Pancreas (tissue), 10 donors: ENCODE measurements at regions not wholly inside any gene's neighbourhood (a gene's known extent, or its start where the extent isn't known, plus 50 kb on each side); places are given as distances from the start of the nearest gene placed in this dataset.
"Not testable (repeated sequence)": the region's sequence is repeated elsewhere in the genome, so short reads cannot be mapped to it uniquely, and the experiment has no call there.

Source experiments
- ATAC-seq, 4 donors: fragments of 200-7000 bp; cut with Tn5 transposase; one replicate each; pipeline versions ENCODE4 v1.8.0 to v1.9.1; 2020; ENCODE audit warnings: mild to moderate bottlenecking in 4 of 4, moderate library complexity in 4 of 4
- DNase-seq, 6 donors: peaks; one replicate each; pipeline ENCODE4 v3.0.0-alpha.2; 2020
- FAIRE-seq: peaks from 2 replicates; lab custom pipeline; 2012; peaks lifted over from hg19 to GRCh38; lab: Jason Lieb, UNC
- H3K27ac ChIP-seq, 4 donors: fragments of 200-600 bp; sonication (generic); 1 replicate in 3 of 4; 2 replicates in 1 of 4; pipeline versions ENCODE4 v1.5.0 to v1.8.0; 2020
- H3K27me3 ChIP-seq, 4 donors: fragments of 200-600 bp; one replicate each; pipeline ENCODE4 v1.8.0; 2021
- H3K36me3 ChIP-seq, 3 donors: fragments of 200-600 bp; sonication (generic) in 1 of 3; one replicate each; pipeline versions ENCODE4 v1.5.0 to v1.8.0; 2020 to 2021
- H3K4me1 ChIP-seq, 3 donors: fragments of 200-600 bp; one replicate each; pipeline ENCODE4 v1.8.0; 2021
- H3K4me3 ChIP-seq, 4 donors: fragments of 200-600 bp; sonication (generic) in 2 of 4; one replicate each; pipeline versions ENCODE4 v1.5.0 to v1.8.0; 2020 to 2021
- H3K9me3 ChIP-seq, 4 donors: fragments of 200-600 bp; one replicate each; pipeline ENCODE4 v1.8.0; 2021
- WGBS, 2 donors: extraction: QIAGEN DNeasy Blood & Tissue Kit; methylation state at CpG; one replicate each; pipeline ENCODE4 v1.1.7; 2013; 5-methylcytosine and 5-hydroxymethylcytosine counted together
- intact Hi-C, 3 donors: fragments of 100-400 bp; cut with DNase I; formaldehyde crosslinking; loops; one replicate each; pipeline versions ENCODE4 v1.11.1 to v1.14.2; 2022
- donor health status: healthy with polysubstance abuse.
- donor health status: DM: no; HTN: no; CAD: no; lungs with moderate emphysema.
- donor health status: DM: no; HTN: no; CAD: no.
- donor health status: control.
- donor health status: control.
- donor health status: Bipolar disorder and iron deficiency.
- donor health status: DM: yes; HTN: yes; CAD: no.
- donor health status: DM: no; HTN: no; CAD: no.
- donor health status: DM: no; HTN: no; CAD: no.
- donor health status: DM: yes; HTN: yes; CAD: no.

DNA sequence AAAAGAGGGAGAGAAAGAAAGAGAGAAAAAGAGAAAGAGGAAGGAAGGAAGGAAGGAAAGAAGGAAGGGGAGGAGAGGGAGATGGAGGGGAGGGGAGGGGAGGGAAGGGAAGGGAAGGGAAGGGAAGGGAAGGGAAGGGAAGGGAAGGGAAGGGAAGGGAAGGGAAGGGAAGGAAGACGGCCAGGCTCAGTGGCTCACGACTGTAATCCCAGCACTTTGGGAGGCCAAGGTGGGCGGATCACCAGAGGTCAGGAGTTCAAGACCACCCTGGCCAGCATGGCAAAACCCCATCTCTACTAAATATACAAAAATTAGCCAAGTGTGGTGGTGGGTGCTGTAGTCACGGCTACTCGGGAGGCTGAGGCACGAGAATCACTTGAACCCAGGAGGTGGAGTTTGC is 64.8 kb downstream of the RPS15A start:
- H3K27me3 ChIP-seq, H3K27ac ChIP-seq, H3K4me1 ChIP-seq, H3K4me3 ChIP-seq, H3K36me3 ChIP-seq, FAIRE-seq, H3K9me3 ChIP-seq, DNase-seq, ATAC-seq, intact Hi-C loops: not testable (repeated sequence)
- whole genome bisulfite sequencing, 2 donors: 81 to 94% methylated on average over 3 to 4 of the region's 6 CpGs

- FAIRE-seq, H3K27me3 ChIP-seq, ATAC-seq, H3K4me1 ChIP-seq, H3K27ac ChIP-seq, H3K9me3 ChIP-seq, H3K4me3 ChIP-seq, intact Hi-C loops, DNase-seq, H3K36me3 ChIP-seq: not testable (repeated sequence)
- 64 to 78% methylated on average over 5 to 6 of the region's 6 CpGs for WGBS, 2 donors
Measured at GRCh38 chr16:18719978-18720377, 70.2 kb downstream of the RPS15A start.

GRCh38 chr16:18712580-18712979 is 77.6 kb downstream of the RPS15A start:
- WGBS, 2 donors: 81 to 85% methylated on average over 7 to 9 of the region's 14 CpGs
- H3K9me3 ChIP-seq, ATAC-seq, H3K36me3 ChIP-seq, H3K27me3 ChIP-seq, H3K4me3 ChIP-seq, H3K4me1 ChIP-seq, H3K27ac ChIP-seq, FAIRE-seq, intact Hi-C loops, DNase-seq: not testable (repeated sequence)

DNA sequence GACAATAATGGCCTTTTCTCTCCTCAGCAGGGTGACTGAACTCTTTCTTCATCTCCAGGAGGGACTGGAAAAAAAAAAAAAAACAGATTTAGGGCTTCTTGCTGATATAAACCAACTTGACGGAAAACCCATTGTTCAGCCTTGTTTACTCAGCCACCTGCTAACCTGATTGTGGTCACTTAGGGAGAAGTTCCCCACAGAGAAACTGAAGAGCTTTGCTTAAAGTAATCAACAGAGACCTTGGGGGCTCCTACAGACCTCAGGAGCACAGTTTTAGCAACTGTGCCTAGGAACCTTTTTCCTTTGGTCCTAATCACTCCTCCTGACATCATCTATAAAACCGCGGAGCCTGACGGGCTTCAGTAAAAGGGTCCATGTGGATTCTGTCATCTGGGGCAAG is 79.5 kb downstream of the RPS15A start:
- WGBS, 2 donors: 58 to 78% methylated on average over 1 of the region's 4 CpGs
- H3K4me3 ChIP-seq, H3K27me3 ChIP-seq, H3K36me3 ChIP-seq, ATAC-seq, H3K4me1 ChIP-seq, intact Hi-C loops, H3K9me3 ChIP-seq, H3K27ac ChIP-seq, FAIRE-seq, DNase-seq: not testable (repeated sequence)

DNA sequence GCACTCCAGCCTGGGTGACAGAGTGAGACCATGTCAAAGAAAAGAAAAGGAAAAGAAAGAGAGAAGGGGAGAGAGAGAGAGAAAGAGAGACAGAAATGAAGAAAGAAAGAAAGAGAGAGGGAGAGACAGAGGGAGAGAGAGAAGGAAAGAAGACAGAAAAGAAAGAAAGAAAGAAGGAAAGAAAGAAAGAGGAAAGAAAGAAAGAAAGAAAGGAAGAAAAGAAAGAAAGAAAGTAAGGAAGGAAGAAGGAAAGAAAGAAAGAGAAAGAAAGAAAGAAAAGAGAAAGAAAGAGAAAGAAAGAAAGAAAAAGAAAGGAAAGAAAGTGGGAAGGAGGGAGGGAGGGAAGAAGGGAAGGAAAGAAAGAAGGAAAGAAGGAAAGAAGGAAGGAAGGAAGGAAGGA is 88.9 kb downstream of the RPS15A start:
- not testable (repeated sequence) for ATAC-seq, FAIRE-seq, H3K9me3 ChIP-seq

GRCh38 chr16:18696029-18696428 is 94.1 kb downstream of the RPS15A start:
- ATAC-seq, H3K4me1 ChIP-seq, DNase-seq, FAIRE-seq, H3K4me3 ChIP-seq, intact Hi-C loops, H3K27me3 ChIP-seq, H3K27ac ChIP-seq, H3K9me3 ChIP-seq, H3K36me3 ChIP-seq: not testable (repeated sequence)
- 49 to 51% methylated on average over 5 of the region's 6 CpGs for WGBS, 2 donors

More for the DNA sequence above, 88.9 kb downstream of the RPS15A start:
- H3K4me3 ChIP-seq, H3K4me1 ChIP-seq, intact Hi-C loops, H3K36me3 ChIP-seq, H3K27me3 ChIP-seq, H3K27ac ChIP-seq, DNase-seq: not testable (repeated sequence)

DNA sequence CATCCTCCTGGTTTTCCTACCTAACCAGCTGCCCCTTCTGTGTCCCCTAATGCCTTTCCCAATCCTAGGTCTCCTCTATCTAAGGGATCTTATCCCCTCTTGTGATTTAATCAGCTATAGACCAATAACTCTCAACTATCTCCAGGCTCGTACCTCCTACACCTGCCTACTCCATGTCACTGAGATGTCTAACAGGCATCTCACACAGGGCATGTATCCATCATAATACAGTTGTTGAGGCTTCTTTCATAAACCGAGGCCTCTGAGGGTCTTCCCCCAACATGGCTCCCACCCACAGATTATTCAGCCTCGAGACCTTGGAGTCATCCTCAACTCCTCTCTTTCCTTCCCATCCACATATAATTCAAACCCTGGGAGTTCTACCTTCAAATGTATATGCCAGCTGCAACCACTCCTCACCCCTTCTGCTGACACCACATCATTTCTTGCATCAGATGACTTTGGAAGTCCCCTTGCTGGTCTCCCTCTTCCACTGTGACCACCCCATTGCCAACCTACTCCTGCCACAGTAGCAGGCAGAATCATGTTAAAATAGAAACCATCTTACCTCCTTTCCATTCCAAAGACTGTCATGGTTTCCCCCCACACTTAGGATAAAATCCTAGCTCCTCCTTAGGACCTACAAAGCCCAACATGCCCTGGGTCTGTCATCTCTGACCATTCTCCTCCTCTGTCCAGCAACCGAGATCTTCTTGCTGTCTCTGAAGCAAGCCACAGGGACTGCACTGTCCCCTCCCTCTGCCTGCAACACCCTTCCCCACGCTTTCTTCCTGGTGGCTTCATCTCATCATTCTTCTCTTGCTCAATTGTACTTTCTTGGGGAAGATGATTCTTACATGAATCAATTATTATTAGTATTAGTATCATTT is 103.8 kb downstream of the RPS15A start:
- H3K36me3 ChIP-seq, H3K4me3 ChIP-seq, DNase-seq, H3K4me1 ChIP-seq, intact Hi-C loops, H3K9me3 ChIP-seq, H3K27ac ChIP-seq, FAIRE-seq, H3K27me3 ChIP-seq, ATAC-seq: not testable (repeated sequence)
- WGBS, 2 donors: no CpG with 5 or more reads among the region's 5 CpGs

DNA sequence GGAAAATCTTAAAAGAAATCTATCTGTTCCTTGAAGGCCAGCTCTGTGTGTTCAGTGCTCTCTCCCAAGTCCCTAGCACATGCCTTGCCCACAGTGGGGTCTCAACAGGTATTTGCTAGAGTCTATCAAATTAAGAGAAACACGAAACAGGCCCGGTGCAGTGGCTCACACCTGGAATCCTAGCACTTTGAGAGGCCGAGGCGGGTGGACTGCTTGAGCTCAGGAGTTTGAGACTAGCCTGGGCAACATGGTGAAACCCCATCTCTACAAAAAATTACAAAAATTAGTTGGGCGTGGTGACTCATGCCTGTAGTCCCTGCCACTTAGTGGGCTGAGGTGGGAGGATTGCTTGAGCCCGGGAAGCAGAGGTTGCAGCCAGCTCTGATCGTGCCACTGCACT is 83.9 kb upstream of the NOMO2 start:
- peak in 1 of 6 donors; percentile 9 for DNase-seq
- 81 to 98% methylated on average over 4 of the region's 7 CpGs for WGBS, 2 donors
- H3K27me3 ChIP-seq, H3K4me1 ChIP-seq, H3K9me3 ChIP-seq, H3K27ac ChIP-seq, H3K36me3 ChIP-seq, intact Hi-C loops, ATAC-seq, FAIRE-seq, H3K4me3 ChIP-seq: not testable (repeated sequence)

DNA sequence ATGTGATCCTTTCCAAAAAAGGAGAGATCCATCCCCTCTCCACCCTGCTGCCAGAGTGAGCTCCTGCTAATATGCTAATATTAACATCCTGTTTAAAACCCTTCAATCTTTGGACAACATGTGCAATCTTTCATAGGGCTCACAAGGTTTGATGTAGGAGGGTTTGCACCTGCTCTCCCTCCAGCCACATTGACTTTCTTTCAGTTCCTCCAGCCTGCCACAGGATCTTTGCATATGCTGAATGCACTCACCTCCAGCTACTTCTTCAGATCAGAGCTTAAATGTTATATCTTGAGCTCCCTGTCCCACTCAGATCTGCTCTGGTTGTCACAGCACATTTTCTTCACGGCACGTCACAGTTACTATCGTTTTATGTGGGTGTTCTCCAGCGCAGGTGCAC is 75.0 kb upstream of the NOMO2 start:
- H3K4me1 ChIP-seq, H3K27me3 ChIP-seq, H3K4me3 ChIP-seq, H3K27ac ChIP-seq, DNase-seq, FAIRE-seq, ATAC-seq, H3K36me3 ChIP-seq, intact Hi-C loops, H3K9me3 ChIP-seq: not testable (repeated sequence)
- WGBS, 2 donors: no CpG with 5 or more reads among the region's 4 CpGs

DNA sequence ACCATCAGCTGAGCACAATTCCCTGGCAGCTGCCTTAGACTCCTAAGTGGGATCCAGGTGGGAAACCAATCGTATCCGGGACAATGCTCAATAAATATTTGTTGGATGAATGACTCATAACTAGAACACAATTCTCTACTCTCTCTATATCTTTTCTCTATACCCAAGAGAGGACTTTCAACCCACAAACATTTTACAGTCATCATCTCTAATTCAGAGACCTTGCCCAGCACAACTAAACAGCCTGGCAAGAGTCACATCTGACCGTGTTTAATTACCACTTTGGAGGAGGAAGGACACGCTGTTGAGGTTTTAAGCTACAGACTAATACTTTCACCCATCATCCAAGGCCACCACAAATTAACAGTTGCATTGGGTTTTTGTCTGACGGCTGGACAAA is 74.3 kb upstream of the NOMO2 start:
- H3K36me3 ChIP-seq, H3K4me3 ChIP-seq, H3K9me3 ChIP-seq, intact Hi-C loops, H3K27me3 ChIP-seq, DNase-seq, ATAC-seq, H3K27ac ChIP-seq, FAIRE-seq, H3K4me1 ChIP-seq: not testable (repeated sequence)
- 29% methylated on average over 1 of the region's 5 CpGs; no CpG with 5 or more reads in 1 of the 2 donors for WGBS, 2 donors

GRCh38 chr16:18634981-18635380 is 73.1 kb upstream of the NOMO2 start:
- ATAC-seq, H3K9me3 ChIP-seq, H3K27me3 ChIP-seq, DNase-seq, H3K27ac ChIP-seq, H3K4me3 ChIP-seq, intact Hi-C loops, FAIRE-seq, H3K4me1 ChIP-seq, H3K36me3 ChIP-seq: not testable (repeated sequence)
- no CpG with 5 or more reads among the region's 2 CpGs for WGBS, 2 donors

DNA sequence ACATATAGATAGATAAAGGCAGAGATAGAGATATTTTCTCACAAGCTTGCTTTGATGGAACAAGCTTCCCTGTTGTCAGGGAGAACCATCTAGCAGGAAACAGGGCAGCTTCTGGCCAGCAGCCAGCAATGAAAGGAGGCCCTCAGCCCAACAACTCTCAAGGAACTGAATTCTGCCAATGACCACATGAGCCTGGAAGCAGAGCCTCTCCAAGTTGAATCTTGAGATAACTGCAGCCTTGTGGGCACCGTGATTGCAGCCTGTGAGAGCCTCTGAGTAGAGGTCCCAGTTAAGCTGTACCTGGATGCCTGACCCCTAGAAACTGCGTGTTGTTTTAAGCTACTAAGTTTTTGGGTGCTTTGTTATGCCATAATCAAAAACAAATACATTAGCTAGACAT is 69.8 kb upstream of the NOMO2 start:
- FAIRE-seq, H3K4me3 ChIP-seq, H3K27ac ChIP-seq, H3K36me3 ChIP-seq, intact Hi-C loops, DNase-seq, ATAC-seq, H3K9me3 ChIP-seq, H3K27me3 ChIP-seq, H3K4me1 ChIP-seq: not testable (repeated sequence)
- WGBS, 2 donors: no CpG with 5 or more reads among the region's 2 CpGs
